ENCODE measurements at regions not wholly inside any gene's neighbourhood (a gene's known extent, or its start where the extent isn't known, plus 50 kb on each side); places are given as distances from the start of the nearest gene placed in this dataset.

GRCh38 chr5:87868792-87869191, 399.9 kb downstream of the TMEM161B start:
- no peak for TF ChIP-seq ZBTB33 (IDR thresholded peaks at IDR 0.05; ENCODE audit: borderline replicate concordance, low read depth)
- no peak for TF ChIP-seq EZH2phosphoT487 (IDR thresholded peaks at IDR 0.05; ENCODE audit: borderline replicate concordance, low read depth)
- TF ChIP-seq MAX (IDR thresholded peaks at IDR 0.05; ENCODE audit: low read depth), result no peak
- TF ChIP-seq YY1 (IDR thresholded peaks at IDR 0.05; ENCODE audit: low read depth), result no peak

Measured in SK-N-SH (cell line).